MCF 10A (cell line): ENCODE measurements at regions not wholly inside any gene's neighbourhood (a gene's known extent, or its start where the extent isn't known, plus 50 kb on each side); places are given as distances from the start of the nearest gene placed in this dataset.

Experiments
- BruUV-seq: library from RNA; stranded (reverse); fragments of 400-500 nt; replicated peaks from 2 replicates; lab custom pipeline; 2021; lab: Mats Ljungman, UMichigan
- CTCF ChIA-PET: fragments of 300-600 bp; sonication (Branson Sonifier 250); formaldehyde crosslinking; extraction: SDS; loops from one replicate; lab custom pipeline; 2021; ENCODE audit warnings: antibody characterized with exemption, inconsistent platforms; lab: Yijun Ruan, JAX
- POLR2A ChIA-PET: fragments of 300-600, 350-650 bp; sonication (Branson Sonifier 250); formaldehyde crosslinking; extraction: SDS; loops from one replicate; lab custom pipeline; 2020; ENCODE audit warnings: antibody characterized with exemption, inconsistent platforms; lab: Yijun Ruan, JAX
- DNase-seq: peaks from one replicate; pipeline ENCODE4 v3.0.0-alpha.2; 2018; ENCODE audit not compliant: unreplicated experiment
- H3K27ac Mint-ChIP-seq: one replicate; pipeline ENCODE4 v1.8.0; 2022; ENCODE audit warnings: mild to moderate bottlenecking, low read depth, mixed read lengths; ENCODE audit not compliant: unreplicated experiment
- H3K27me3 Mint-ChIP-seq: one replicate; pipeline ENCODE4 v1.8.0; 2022; ENCODE audit warnings: mixed read lengths; ENCODE audit not compliant: insufficient read depth, unreplicated experiment
- H3K36me3 Mint-ChIP-seq: one replicate; pipeline ENCODE4 v1.8.0; 2022; ENCODE audit warnings: mild to moderate bottlenecking, moderate library complexity, mixed read lengths; ENCODE audit not compliant: insufficient read depth, unreplicated experiment
- H3K4me1 Mint-ChIP-seq: one replicate; pipeline ENCODE4 v1.8.0; 2022; ENCODE audit warnings: mixed read lengths; ENCODE audit not compliant: insufficient read depth, unreplicated experiment
- H3K4me3 Mint-ChIP-seq: one replicate; pipeline ENCODE4 v1.8.0; 2022; ENCODE audit warnings: mild to moderate bottlenecking, moderate library complexity, mixed read lengths; ENCODE audit not compliant: unreplicated experiment
- H3K9me3 Mint-ChIP-seq: one replicate; pipeline ENCODE4 v1.8.0; 2022; ENCODE audit warnings: mixed read lengths; ENCODE audit not compliant: unreplicated experiment
- CTCF ChIP-seq: fragments of 200-600 bp; IDR thresholded peaks from one replicate; pipeline ENCODE4 v1.8.0; 2022; ENCODE audit warnings: antibody characterized with exemption, mild to moderate bottlenecking; ENCODE audit not compliant: unreplicated experiment
- intact Hi-C: fragments of 100-400 bp; cut with micrococcal nuclease; formaldehyde crosslinking; loops from 2 replicates; pipeline ENCODE4 v1.14.1; 2022

- H3K27me3 Mint-ChIP-seq: no peaks in the 10 kb centered on the region
- no peaks in the 10 kb centered on the region for H3K36me3 Mint-ChIP-seq
- ChIA-PET POLR2A (no interaction called here), CTCF (interaction anchor here (0.5 kb wide), 1 partner anchor 46 kb away, joined by 3 read pairs; no protein-coding TSS in a partner anchor)
- H3K9me3 Mint-ChIP-seq: no peaks in the 10 kb centered on the region
- no peak overlapping the region for H3K27ac Mint-ChIP-seq
- DNase-seq: no peak
- no TSS peak for BruUV-seq
- no peak for TF ChIP-seq CTCF
- H3K4me1 Mint-ChIP-seq: no peaks in the 10 kb centered on the region
- intact Hi-C loops: no loop called here
- H3K4me3 Mint-ChIP-seq: no peak overlapping the region
Observed at GRCh38 chr5:93174930-93175329, 406.1 kb downstream of the NR2F1-AS1 start.

GRCh38 chr5:93165559-93165958, 415.5 kb downstream of the NR2F1-AS1 start:
- H3K4me3 Mint-ChIP-seq: no peak overlapping the region
- intact Hi-C loops: no loop called here

GRCh38 chr5:93164690-93165089, 416.3 kb downstream of the NR2F1-AS1 start:
- CTCF ChIA-PET: no interaction called here
- Mint-ChIP-seq H3K27ac (no peak overlapping the region), H3K4me3 (no peak overlapping the region), H3K4me1 (peaks cover 20% of the 10 kb centered on the region), H3K9me3 (no peaks in the 10 kb centered on the region), H3K36me3 (no peaks in the 10 kb centered on the region), H3K27me3 (no peaks in the 10 kb centered on the region)
- BruUV-seq: no TSS peak
- peak; percentile 85 for DNase-seq
- POLR2A ChIA-PET: interaction anchor here (0.7 kb wide), 2 partner anchors 12 to 195 kb away, joined by 3 read pairs; no protein-coding TSS in a partner anchor
- TF ChIP-seq CTCF: no peak
- intact Hi-C loops: no loop called here

More at GRCh38 chr5:93165559-93165958, 415.5 kb downstream of the NR2F1-AS1 start:
- Mint-ChIP-seq H3K27ac (no peak overlapping the region), H3K27me3 (no peaks in the 10 kb centered on the region), H3K9me3 (no peaks in the 10 kb centered on the region), H3K4me1 (peaks cover 20% of the 10 kb centered on the region), H3K36me3 (no peaks in the 10 kb centered on the region)
- TF ChIP-seq CTCF: no peak
- no TSS peak for BruUV-seq
- no peak for DNase-seq
- POLR2A ChIA-PET: no interaction called here
- CTCF ChIA-PET: interaction anchor here (0.7 kb wide), 1 partner anchor 1190 kb away, joined by 5 read pairs; no protein-coding TSS in a partner anchor

GRCh38 chr5:93163010-93163663, 417.9 kb downstream of the NR2F1-AS1 start:
- intact Hi-C loops: no loop called here
- ChIA-PET CTCF (interaction anchor here (0.8 kb wide), 2 partner anchors 20 to 825 kb away, joined by 3 read pairs; no protein-coding TSS in a partner anchor), POLR2A (no interaction called here)
- Mint-ChIP-seq H3K36me3 (peaks cover 6% of the 10 kb centered on the region), H3K27me3 (no peaks in the 10 kb centered on the region), H3K4me3 (no peak overlapping the region), H3K4me1 (peaks cover 20% of the 10 kb centered on the region), H3K9me3 (no peaks in the 10 kb centered on the region), H3K27ac (no peak overlapping the region)
- TF ChIP-seq CTCF: no peak
- no TSS peak for BruUV-seq
- DNase-seq: peak; percentile 59
